KMS-11 (cell line): ENCODE measurements at regions not wholly inside any gene's neighbourhood (a gene's known extent, or its start where the extent isn't known, plus 50 kb on each side); places are given as distances from the start of the nearest gene placed in this dataset.

Source experiments
- H2AFZ ChIP-seq: fragments of 200-600 bp; sonication (generic); 2 replicates; pipeline ENCODE4 v1.6.1; 2016; ENCODE audit warnings: antibody characterized with exemption, mixed run types, low read depth
- H3K27ac ChIP-seq: fragments of 200-600 bp; sonication (generic); 2 replicates; pipeline ENCODE4 v1.6.1; 2016; ENCODE audit warnings: mild to moderate bottlenecking, mixed run types
- H3K27me3 ChIP-seq: fragments of 200-600 bp; sonication (generic); 2 replicates; pipeline ENCODE4 v1.6.1; 2017; ENCODE audit warnings: mild to moderate bottlenecking, low read depth, mixed run types, moderate library complexity; ENCODE audit not compliant: insufficient read depth
- H3K36me3 ChIP-seq: fragments of 200-600 bp; sonication (generic); 2 replicates; pipeline ENCODE4 v1.6.1; 2017; ENCODE audit warnings: mild to moderate bottlenecking, mixed run types; ENCODE audit not compliant: insufficient read depth
- H3K4me1 ChIP-seq: fragments of 200-600 bp; sonication (generic); 2 replicates; pipeline ENCODE4 v1.6.1; 2016; ENCODE audit warnings: mild to moderate bottlenecking, low read depth, mixed run types; ENCODE audit not compliant: poor library complexity, severe bottlenecking
- H3K4me2 ChIP-seq: fragments of 200-600 bp; sonication (generic); 2 replicates; pipeline ENCODE4 v1.7.0; 2016; ENCODE audit warnings: mild to moderate bottlenecking, mixed run types
- H3K4me3 ChIP-seq: fragments of 200-600 bp; sonication (generic); IDR thresholded peaks from 2 replicates; pipeline ENCODE4 v1.6.1; 2017; ENCODE audit warnings: low read depth, low read length, mixed read lengths; ENCODE audit not compliant: insufficient read depth
- H3K79me2 ChIP-seq: fragments of 200-600 bp; sonication (generic); 2 replicates; pipeline ENCODE4 v1.6.1; 2016; ENCODE audit warnings: low read depth, mixed run types; ENCODE audit not compliant: insufficient read depth
- H3K9ac ChIP-seq: fragments of 200-600 bp; sonication (generic); 2 replicates; pipeline ENCODE4 v1.6.1; 2016; ENCODE audit warnings: mild to moderate bottlenecking, mixed run types
- H4K20me1 ChIP-seq: fragments of 200-600 bp; sonication (generic); 2 replicates; pipeline ENCODE4 v1.6.1; 2016; ENCODE audit warnings: mild to moderate bottlenecking, mixed run types; ENCODE audit not compliant: insufficient read depth
- TF ChIP-seq, protein P1 (sequence below): fragments of 200-600 bp; sonication (generic); conservative IDR thresholded peaks from 2 replicates; pipeline ENCODE4 v1.6.1; 2017; ENCODE audit warnings: low read depth, mild to moderate bottlenecking, antibody characterized with exemption, low read length, moderate library complexity, mixed read lengths

- Histone ChIP-seq H3K4me3 (no peak overlapping the region), H3K27ac (no peak overlapping the region), H4K20me1 (no peaks in the 10 kb centered on the region), H3K27me3 (no peaks in the 10 kb centered on the region), H3K79me2 (no peaks in the 10 kb centered on the region), H3K4me1 (no peaks in the 10 kb centered on the region), H3K4me2 (no peak overlapping the region), H3K9ac (no peak overlapping the region), H3K36me3 (no peaks in the 10 kb centered on the region), H2AFZ (no peak overlapping the region)
- TF ChIP-seq, protein P1, sequence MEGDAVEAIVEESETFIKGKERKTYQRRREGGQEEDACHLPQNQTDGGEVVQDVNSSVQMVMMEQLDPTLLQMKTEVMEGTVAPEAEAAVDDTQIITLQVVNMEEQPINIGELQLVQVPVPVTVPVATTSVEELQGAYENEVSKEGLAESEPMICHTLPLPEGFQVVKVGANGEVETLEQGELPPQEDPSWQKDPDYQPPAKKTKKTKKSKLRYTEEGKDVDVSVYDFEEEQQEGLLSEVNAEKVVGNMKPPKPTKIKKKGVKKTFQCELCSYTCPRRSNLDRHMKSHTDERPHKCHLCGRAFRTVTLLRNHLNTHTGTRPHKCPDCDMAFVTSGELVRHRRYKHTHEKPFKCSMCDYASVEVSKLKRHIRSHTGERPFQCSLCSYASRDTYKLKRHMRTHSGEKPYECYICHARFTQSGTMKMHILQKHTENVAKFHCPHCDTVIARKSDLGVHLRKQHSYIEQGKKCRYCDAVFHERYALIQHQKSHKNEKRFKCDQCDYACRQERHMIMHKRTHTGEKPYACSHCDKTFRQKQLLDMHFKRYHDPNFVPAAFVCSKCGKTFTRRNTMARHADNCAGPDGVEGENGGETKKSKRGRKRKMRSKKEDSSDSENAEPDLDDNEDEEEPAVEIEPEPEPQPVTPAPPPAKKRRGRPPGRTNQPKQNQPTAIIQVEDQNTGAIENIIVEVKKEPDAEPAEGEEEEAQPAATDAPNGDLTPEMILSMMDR, result no peak
Measured at GRCh38 chr1:165063181-165063965, 293.1 kb downstream of the LMX1A start.

GRCh38 chr1:165062346-165062745 is 294.2 kb downstream of the LMX1A start:
- Histone ChIP-seq H4K20me1 (no peaks in the 10 kb centered on the region), H3K79me2 (no peaks in the 10 kb centered on the region), H3K27ac (no peak overlapping the region), H3K36me3 (no peaks in the 10 kb centered on the region), H3K9ac (no peak overlapping the region), H3K4me2 (no peak overlapping the region), H3K4me1 (no peaks in the 10 kb centered on the region), H3K4me3 (no peak overlapping the region), H2AFZ (no peak overlapping the region), H3K27me3 (no peaks in the 10 kb centered on the region)
- TF ChIP-seq, protein P1, result no peak

- no peak overlapping the region for H3K4me3 ChIP-seq
- H3K36me3 ChIP-seq, result no peaks in the 10 kb centered on the region
- H3K9ac ChIP-seq, result no peak overlapping the region
- no peaks in the 10 kb centered on the region for H3K27me3 ChIP-seq
- TF ChIP-seq, protein P1, result no peak
- H3K79me2 ChIP-seq, result no peaks in the 10 kb centered on the region
- no peaks in the 10 kb centered on the region for H3K4me1 ChIP-seq
- no peak overlapping the region for H3K27ac ChIP-seq
- no peak overlapping the region for H3K4me2 ChIP-seq
- H4K20me1 ChIP-seq, result no peaks in the 10 kb centered on the region
- no peak overlapping the region for H2AFZ ChIP-seq
Measured at GRCh38 chr1:165060285-165060793, 296.2 kb downstream of the LMX1A start.

DNA sequence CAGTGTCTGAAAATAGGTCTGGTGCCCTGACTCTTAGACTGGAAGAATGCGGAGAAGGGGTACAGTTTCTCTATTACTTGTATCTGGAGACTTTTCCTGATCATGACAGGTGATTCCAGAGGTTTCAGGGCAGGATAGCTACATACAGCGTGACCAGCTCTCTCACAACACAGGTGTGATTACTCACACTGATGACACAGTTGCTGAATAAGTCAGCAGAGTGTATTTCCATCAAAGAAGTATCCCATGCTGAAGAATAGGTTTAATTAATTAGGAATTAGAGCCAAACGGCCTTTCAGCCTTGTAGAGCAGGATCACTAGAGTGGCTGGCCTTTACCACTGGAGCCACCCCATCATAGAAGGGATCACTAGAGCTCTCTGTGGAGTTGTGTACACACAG is 298.6 kb downstream of the LMX1A start:
- no peaks in the 10 kb centered on the region for H3K27me3 ChIP-seq
- TF ChIP-seq, protein P1, result no peak
- H3K4me2 ChIP-seq, result no peak overlapping the region
- no peak overlapping the region for H3K27ac ChIP-seq
- no peaks in the 10 kb centered on the region for H3K36me3 ChIP-seq
- H3K9ac ChIP-seq, result no peak overlapping the region
- no peak overlapping the region for H3K4me3 ChIP-seq
- H3K4me1 ChIP-seq, result no peaks in the 10 kb centered on the region
- no peak overlapping the region for H2AFZ ChIP-seq
- no peaks in the 10 kb centered on the region for H3K79me2 ChIP-seq
- no peaks in the 10 kb centered on the region for H4K20me1 ChIP-seq
